Duodenal mucosa (tissue), 2 donors: ENCODE measurements at regions not wholly inside any gene's neighbourhood (a gene's known extent, or its start where the extent isn't known, plus 50 kb on each side); places are given as distances from the start of the nearest gene placed in this dataset.
"Not testable (repeated sequence)": the region's sequence is repeated elsewhere in the genome, so short reads cannot be mapped to it uniquely, and the experiment has no call there.

Source experiments
- H3K27ac ChIP-seq: one replicate; pipeline ENCODE4 v1.7.0; 2013; ENCODE audit warnings: low read depth, low read length
- H3K27me3 ChIP-seq, 2 donors: one replicate each; pipeline ENCODE4 v1.7.0; 2013; ENCODE audit warnings: low read length in 2 of 2, control low read depth in 1 of 2; ENCODE audit not compliant: insufficient read depth in 2 of 2, control insufficient read depth in 1 of 2
- H3K36me3 ChIP-seq, 2 donors: one replicate each; pipeline ENCODE4 v1.7.0; 2013; ENCODE audit warnings: low read length in 2 of 2, control low read depth in 1 of 2; ENCODE audit not compliant: insufficient read depth in 2 of 2, control insufficient read depth in 1 of 2
- H3K4me1 ChIP-seq, 2 donors: one replicate each; pipeline ENCODE4 v1.7.0; 2013; ENCODE audit warnings: low read length in 2 of 2, control low read depth in 1 of 2; ENCODE audit not compliant: insufficient read depth in 2 of 2, control insufficient read depth in 1 of 2
- H3K4me3 ChIP-seq, 2 donors: one replicate each; pipeline ENCODE4 v1.7.0; 2013; ENCODE audit warnings: low read length in 2 of 2, low read depth in 1 of 2
- H3K9ac ChIP-seq, 2 donors: one replicate each; pipeline ENCODE4 v1.7.0; 2013; ENCODE audit warnings: low read length in 2 of 2, low read depth in 1 of 2
- H3K9me3 ChIP-seq, 2 donors: one replicate each; pipeline ENCODE4 v1.7.0; 2013; ENCODE audit warnings: low read length in 2 of 2, control low read depth in 1 of 2; ENCODE audit not compliant: control insufficient read depth in 1 of 2

GRCh38 chr14:53368066-53368465 is 214.9 kb upstream of the DDHD1 start:
- no peak overlapping the region for H3K4me3 ChIP-seq
- H3K27me3 ChIP-seq, result no peaks in the 10 kb centered on the region
- H3K27ac ChIP-seq, result no peak overlapping the region
- no peaks in the 10 kb centered on the region for H3K4me1 ChIP-seq
- no peaks in the 10 kb centered on the region for H3K9me3 ChIP-seq
- no peaks in the 10 kb centered on the region for H3K36me3 ChIP-seq
- H3K9ac ChIP-seq, result no peak overlapping the region

GRCh38 chr14:53367644-53368026 is 214.5 kb upstream of the DDHD1 start:
- no peak overlapping the region for H3K4me3 ChIP-seq
- no peaks in the 10 kb centered on the region for H3K27me3 ChIP-seq
- no peak overlapping the region for H3K9ac ChIP-seq
- H3K9me3 ChIP-seq, result no peaks in the 10 kb centered on the region
- H3K36me3 ChIP-seq, result no peaks in the 10 kb centered on the region
- no peaks in the 10 kb centered on the region for H3K4me1 ChIP-seq
- no peak overlapping the region for H3K27ac ChIP-seq

DNA sequence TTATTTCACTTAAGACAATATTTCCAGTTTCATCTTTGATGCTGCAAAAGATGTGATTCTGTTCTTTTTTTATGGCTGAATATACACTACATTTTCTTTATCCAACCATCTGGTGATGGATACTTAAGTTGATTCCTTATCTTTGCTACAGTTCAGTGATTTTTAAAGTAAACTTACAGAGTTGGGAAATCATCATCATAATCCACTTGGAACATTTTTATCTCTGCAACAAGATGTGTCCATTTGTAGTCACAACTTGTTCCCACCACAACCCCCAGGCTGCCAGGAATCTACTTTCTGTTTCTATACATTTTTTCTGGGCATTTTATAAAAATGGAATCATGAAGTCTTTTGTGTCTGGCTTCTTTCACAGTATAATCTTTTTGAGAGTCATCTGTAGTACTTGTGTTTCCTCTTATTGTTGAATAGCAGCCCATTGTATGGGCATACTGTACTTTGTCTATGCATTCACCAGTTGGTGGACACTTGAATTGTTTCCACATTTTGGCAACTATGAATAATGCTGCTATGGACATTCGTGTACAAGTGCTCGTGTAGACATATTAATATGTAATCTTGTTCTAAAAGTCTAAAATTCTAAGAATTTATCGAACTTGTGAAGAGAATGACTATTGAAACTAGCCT is 212.5 kb upstream of the DDHD1 start:
- Histone ChIP-seq H3K36me3 (no peaks in the 10 kb centered on the region), H3K27ac (no peak overlapping the region), H3K27me3 (no peaks in the 10 kb centered on the region), H3K9ac (no peak overlapping the region), H3K4me1 (no peaks in the 10 kb centered on the region), H3K4me3 (no peak overlapping the region), H3K9me3 (no peaks in the 10 kb centered on the region)

GRCh38 chr14:53362916-53363315 is 209.8 kb upstream of the DDHD1 start:
- H3K9ac ChIP-seq, H3K36me3 ChIP-seq, H3K27ac ChIP-seq, H3K4me3 ChIP-seq, H3K9me3 ChIP-seq, H3K27me3 ChIP-seq, H3K4me1 ChIP-seq: not testable (repeated sequence)

GRCh38 chr14:53360829-53361228 is 207.7 kb upstream of the DDHD1 start:
- Histone ChIP-seq H3K4me1 (no peaks in the 10 kb centered on the region), H3K27ac (no peak overlapping the region), H3K27me3 (no peaks in the 10 kb centered on the region), H3K9me3 (no peaks in the 10 kb centered on the region), H3K9ac (no peak overlapping the region), H3K4me3 (no peak overlapping the region), H3K36me3 (no peaks in the 10 kb centered on the region)

DNA sequence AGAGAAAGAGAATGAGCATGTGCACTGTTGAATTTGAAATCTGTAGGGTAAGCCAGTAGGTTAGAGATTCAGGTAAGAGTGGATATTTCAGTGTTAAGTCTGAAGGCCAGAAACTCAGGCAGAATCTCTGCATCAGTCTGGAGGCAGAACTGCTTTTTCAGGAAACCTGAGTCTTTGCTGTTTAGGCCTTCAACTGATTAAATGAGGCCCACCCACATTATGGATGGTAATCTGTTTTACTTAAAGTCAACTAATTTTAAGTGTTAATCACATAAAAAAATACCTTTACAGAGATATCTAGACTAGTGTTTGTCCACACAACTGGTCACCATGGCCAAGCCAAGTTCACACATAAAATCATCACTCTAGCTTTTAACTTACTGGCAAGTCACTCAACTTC is 205.0 kb upstream of the DDHD1 start:
- no peak overlapping the region for H3K27ac ChIP-seq
- no peaks in the 10 kb centered on the region for H3K36me3 ChIP-seq

GRCh38 chr14:53356361-53357150 is 203.4 kb upstream of the DDHD1 start:
- Histone ChIP-seq H3K4me1 (no peaks in the 10 kb centered on the region), H3K4me3 (no peak overlapping the region), H3K36me3 (no peaks in the 10 kb centered on the region), H3K9me3 (no peaks in the 10 kb centered on the region), H3K27ac (no peak overlapping the region), H3K27me3 (no peaks in the 10 kb centered on the region), H3K9ac (no peak overlapping the region)

More for the DNA sequence above, 205.0 kb upstream of the DDHD1 start:
- Histone ChIP-seq H3K27me3 (no peaks in the 10 kb centered on the region), H3K9ac (no peak overlapping the region), H3K9me3 (no peaks in the 10 kb centered on the region), H3K4me1 (no peaks in the 10 kb centered on the region), H3K4me3 (no peak overlapping the region)

GRCh38 chr14:53355581-53356112 is 202.5 kb upstream of the DDHD1 start:
- Histone ChIP-seq H3K4me1 (no peaks in the 10 kb centered on the region), H3K9me3 (no peaks in the 10 kb centered on the region), H3K4me3 (no peak overlapping the region), H3K36me3 (no peaks in the 10 kb centered on the region), H3K27ac (no peak overlapping the region), H3K27me3 (no peaks in the 10 kb centered on the region), H3K9ac (no peak overlapping the region)

DNA sequence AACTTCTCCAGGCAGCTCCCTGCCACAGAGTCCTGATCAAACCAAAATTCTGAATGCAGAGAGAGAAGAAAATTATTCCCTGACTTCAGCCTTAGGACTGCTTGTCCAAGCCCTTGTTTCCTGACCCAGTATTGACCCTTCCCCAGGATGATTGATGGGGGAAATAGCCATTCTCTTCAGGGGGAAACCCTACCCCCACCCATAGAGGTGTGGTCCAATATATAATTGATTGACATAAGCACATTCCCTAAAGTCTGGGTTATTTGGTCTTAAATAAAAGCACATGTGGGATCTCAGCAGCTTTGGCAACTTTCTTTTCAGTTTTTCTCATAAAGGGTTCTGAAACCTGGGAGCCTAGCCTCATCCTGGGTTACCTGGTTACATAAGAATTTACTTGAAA is 201.2 kb upstream of the DDHD1 start:
- no peaks in the 10 kb centered on the region for H3K4me1 ChIP-seq
- H3K36me3 ChIP-seq, result no peaks in the 10 kb centered on the region
- H3K9ac ChIP-seq, result no peak overlapping the region
- no peak overlapping the region for H3K4me3 ChIP-seq
- no peak overlapping the region for H3K27ac ChIP-seq
- no peaks in the 10 kb centered on the region for H3K9me3 ChIP-seq
- H3K27me3 ChIP-seq, result no peaks in the 10 kb centered on the region

- Histone ChIP-seq H3K4me1 (no peaks in the 10 kb centered on the region), H3K36me3 (no peaks in the 10 kb centered on the region), H3K9me3 (no peaks in the 10 kb centered on the region), H3K9ac (no peak overlapping the region), H3K27me3 (no peaks in the 10 kb centered on the region), H3K4me3 (no peak overlapping the region), H3K27ac (no peak overlapping the region)
Observed at GRCh38 chr14:53350866-53351265, 197.7 kb upstream of the DDHD1 start.
